ENCODE measurements at regions not wholly inside any gene's neighbourhood (a gene's known extent, or its start where the extent isn't known, plus 50 kb on each side); places are given as distances from the start of the nearest gene placed in this dataset.

- no peak overlapping the region for H3K27ac ChIP-seq
- TF ChIP-seq, protein P1, sequence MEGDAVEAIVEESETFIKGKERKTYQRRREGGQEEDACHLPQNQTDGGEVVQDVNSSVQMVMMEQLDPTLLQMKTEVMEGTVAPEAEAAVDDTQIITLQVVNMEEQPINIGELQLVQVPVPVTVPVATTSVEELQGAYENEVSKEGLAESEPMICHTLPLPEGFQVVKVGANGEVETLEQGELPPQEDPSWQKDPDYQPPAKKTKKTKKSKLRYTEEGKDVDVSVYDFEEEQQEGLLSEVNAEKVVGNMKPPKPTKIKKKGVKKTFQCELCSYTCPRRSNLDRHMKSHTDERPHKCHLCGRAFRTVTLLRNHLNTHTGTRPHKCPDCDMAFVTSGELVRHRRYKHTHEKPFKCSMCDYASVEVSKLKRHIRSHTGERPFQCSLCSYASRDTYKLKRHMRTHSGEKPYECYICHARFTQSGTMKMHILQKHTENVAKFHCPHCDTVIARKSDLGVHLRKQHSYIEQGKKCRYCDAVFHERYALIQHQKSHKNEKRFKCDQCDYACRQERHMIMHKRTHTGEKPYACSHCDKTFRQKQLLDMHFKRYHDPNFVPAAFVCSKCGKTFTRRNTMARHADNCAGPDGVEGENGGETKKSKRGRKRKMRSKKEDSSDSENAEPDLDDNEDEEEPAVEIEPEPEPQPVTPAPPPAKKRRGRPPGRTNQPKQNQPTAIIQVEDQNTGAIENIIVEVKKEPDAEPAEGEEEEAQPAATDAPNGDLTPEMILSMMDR (IDR thresholded peaks at IDR 0.05), result no peak
- no peak for TF ChIP-seq POLR2A (IDR thresholded peaks at IDR 0.05)
- no peaks in the 10 kb centered on the region for H3K9me3 ChIP-seq
- H3K27me3 ChIP-seq, result no peaks in the 10 kb centered on the region
- no peaks in the 10 kb centered on the region for H3K36me3 ChIP-seq
- no peak overlapping the region for H3K4me3 ChIP-seq (replicated peaks in 1 of 3)
- DNase-seq, result no peak
- H3K4me1 ChIP-seq, result no peaks in the 10 kb centered on the region
- WGBS, 2 donors, result 97 to 99% methylated on average over 1 of the region's 1 CpG
- intact Hi-C loops (cut with DNase I), result no loop called here
Observed at GRCh38 chr3:152547153-152547552, 278.4 kb downstream of the MBNL1 start.

GRCh38 chr3:152549263-152549662 lies 280.5 kb downstream of the MBNL1 start:
- Histone ChIP-seq H3K27ac (no peak overlapping the region), H3K27me3 (no peaks in the 10 kb centered on the region), H3K36me3 (no peaks in the 10 kb centered on the region), H3K9me3 (no peaks in the 10 kb centered on the region), H3K4me3 (replicated peaks in 1 of 3) (no peak overlapping the region), H3K4me1 (no peaks in the 10 kb centered on the region)
- no peak for DNase-seq
- TF ChIP-seq, protein P1 (IDR thresholded peaks at IDR 0.05), result no peak
- TF ChIP-seq POLR2A (IDR thresholded peaks at IDR 0.05), result no peak
- intact Hi-C loops (cut with DNase I), result no loop called here

DNA sequence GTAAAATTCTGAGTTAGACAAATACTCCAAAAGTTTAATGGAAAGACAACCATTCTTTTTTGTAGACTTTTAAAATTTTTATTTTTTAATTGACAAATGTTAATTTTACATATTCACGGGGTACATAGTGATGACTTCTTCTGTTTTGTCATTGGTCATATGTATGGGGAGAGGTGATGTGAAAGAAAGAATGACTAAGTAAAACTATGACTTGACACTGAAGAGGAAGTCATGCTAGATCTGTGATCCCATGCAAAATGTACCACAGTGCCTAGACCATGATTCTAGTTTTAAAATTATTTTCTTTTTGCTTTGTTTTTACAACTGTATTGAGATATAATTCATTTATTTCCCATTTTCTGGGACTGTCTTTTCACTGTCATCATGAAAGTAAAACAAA lies 281.6 kb downstream of the MBNL1 start:
- intact Hi-C loops (cut with DNase I), result no loop called here
- TF ChIP-seq POLR2A (IDR thresholded peaks at IDR 0.05), result no peak
- TF ChIP-seq, protein P1 (IDR thresholded peaks at IDR 0.05), result no peak
- Histone ChIP-seq H3K4me1 (no peaks in the 10 kb centered on the region), H3K9me3 (no peaks in the 10 kb centered on the region), H3K27me3 (no peaks in the 10 kb centered on the region), H3K4me3 (replicated peaks in 1 of 3) (no peak overlapping the region), H3K36me3 (no peaks in the 10 kb centered on the region), H3K27ac (no peak overlapping the region)
- no peak for DNase-seq
- WGBS, 2 donors, result 90% methylated on average over 1 of the region's 1 CpG

GRCh38 chr3:152554980-152555379 lies 280.0 kb upstream of the P2RY1 start:
- H3K9me3 ChIP-seq, result no peaks in the 10 kb centered on the region
- no peaks in the 10 kb centered on the region for H3K36me3 ChIP-seq
- no peaks in the 10 kb centered on the region for H3K27me3 ChIP-seq
- TF ChIP-seq, protein P1 (IDR thresholded peaks at IDR 0.05), result no peak
- TF ChIP-seq POLR2A (IDR thresholded peaks at IDR 0.05), result no peak
- 59 to 71% methylated on average over 3 of the region's 3 CpGs for WGBS, 2 donors
- DNase-seq, result no peak
- H3K4me3 ChIP-seq (replicated peaks in 1 of 3), result no peak overlapping the region
- H3K27ac ChIP-seq, result peak overlapping the region in 2 of 3 donors; percentile 17 to 33
- peaks cover 5 to 23% of the 10 kb centered on the region in 2 donors for H3K4me1 ChIP-seq
- intact Hi-C loops (cut with DNase I), result no loop called here

- 96 to 98% methylated on average over 6 of the region's 6 CpGs for WGBS, 2 donors
- no peak for DNase-seq
- H3K4me3 ChIP-seq (replicated peaks in 1 of 3), result no peak overlapping the region
- no peaks in the 10 kb centered on the region for H3K9me3 ChIP-seq
- peaks cover 5 to 23% of the 10 kb centered on the region in 2 donors for H3K4me1 ChIP-seq
- peak overlapping the region in 2 of 3 donors; percentile 17 to 53 for H3K27ac ChIP-seq
- no peaks in the 10 kb centered on the region for H3K36me3 ChIP-seq
- intact Hi-C loops (cut with DNase I), result no loop called here
- H3K27me3 ChIP-seq, result no peaks in the 10 kb centered on the region
- TF ChIP-seq, protein P1 (IDR thresholded peaks at IDR 0.05), result no peak
- TF ChIP-seq POLR2A (IDR thresholded peaks at IDR 0.05), result no peak
Observed at GRCh38 chr3:152555666-152556291, 279.2 kb upstream of the P2RY1 start.

Data from thyroid gland (tissue), 4 donors.